NCI-H146 (cell line): ENCODE measurements at regions not wholly inside any gene's neighbourhood (a gene's known extent, or its start where the extent isn't known, plus 50 kb on each side); places are given as distances from the start of the nearest gene placed in this dataset.
"Not testable (repeated sequence)": the region's sequence is repeated elsewhere in the genome, so short reads cannot be mapped to it uniquely, and the experiment has no call there.

Source experiments
- DNase-seq: peaks from one replicate; lab custom pipeline; 2025; lab: John Stamatoyannopoulos, UW

DNA sequence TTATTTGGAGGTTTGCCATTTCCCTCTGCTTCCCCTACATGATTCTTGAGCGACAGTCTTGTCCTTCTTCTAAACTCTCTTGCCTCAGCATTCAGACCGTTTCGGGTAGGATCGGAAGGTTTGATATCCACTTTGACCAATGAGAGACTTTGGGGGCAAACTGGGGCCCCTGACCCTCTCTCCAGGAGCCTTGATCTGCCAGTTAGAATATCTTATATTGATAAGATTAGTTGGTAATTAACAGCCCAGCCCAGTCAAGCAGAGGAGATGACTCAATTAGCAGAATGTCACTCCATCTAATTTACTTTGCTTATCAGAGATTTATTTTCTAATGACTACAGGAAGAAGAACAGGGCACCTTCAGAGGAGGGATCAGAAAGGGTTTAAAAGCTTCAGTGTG lies 532.8 kb downstream of the XYLT1 start:
- DNase-seq, result no peak

DNA sequence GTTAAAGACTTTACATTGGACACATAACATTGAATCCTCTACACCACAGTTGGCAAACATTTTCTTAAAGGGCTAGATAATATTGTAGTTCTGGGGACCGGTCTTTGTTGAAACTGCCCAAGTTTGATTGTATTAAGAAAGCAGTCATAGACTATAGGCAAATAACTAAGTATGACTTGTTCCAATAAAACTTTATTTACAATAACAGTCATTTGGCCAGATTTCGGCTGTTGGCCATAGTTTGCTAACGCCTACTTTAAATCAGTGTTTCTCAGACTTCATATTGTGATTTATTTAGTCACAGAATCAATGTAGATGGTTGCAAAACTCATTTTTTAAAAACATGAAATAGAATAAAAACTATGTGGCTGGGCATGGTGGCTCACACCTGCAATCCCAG lies 531.8 kb downstream of the XYLT1 start:
- DNase-seq, result no peak

DNA sequence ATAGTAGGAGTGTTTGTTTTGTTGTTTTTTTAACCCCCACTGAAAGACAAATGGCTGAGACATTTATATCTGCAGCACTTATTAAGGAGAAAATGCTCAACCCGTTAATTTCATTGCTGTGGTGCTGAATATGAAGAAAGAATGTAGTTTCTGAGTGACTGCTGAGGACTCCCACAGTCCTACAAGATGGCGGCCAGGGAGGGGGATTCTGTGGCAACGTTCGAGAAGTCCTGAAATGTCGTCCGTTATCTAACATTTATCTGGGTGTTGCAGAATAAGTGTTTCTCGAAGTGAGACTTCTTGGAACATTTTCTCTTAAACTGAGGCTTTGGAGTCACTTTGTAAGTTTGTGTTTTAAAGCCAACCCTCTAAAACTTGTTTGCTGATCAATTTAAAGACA lies 530.4 kb downstream of the XYLT1 start:
- DNase-seq, result no peak

DNA sequence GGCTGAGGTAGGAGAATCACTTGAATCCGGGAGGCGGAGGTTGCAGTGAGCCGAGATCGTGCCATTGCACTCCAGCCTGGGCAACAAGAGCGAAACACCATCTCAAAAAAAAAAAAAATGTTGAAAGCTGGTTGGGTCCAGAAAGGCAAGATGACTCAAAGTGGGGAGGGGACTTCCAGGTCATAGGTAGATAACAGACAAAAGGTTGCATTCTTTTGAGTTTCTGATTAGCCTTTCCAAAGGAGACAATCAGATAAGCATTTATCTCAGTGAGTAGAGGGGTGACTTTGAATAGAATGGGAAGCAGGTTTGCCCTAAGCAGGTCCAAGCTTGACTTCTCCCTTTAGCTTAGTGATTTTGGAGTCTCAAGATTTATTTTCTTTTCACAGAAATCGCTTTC lies 527.9 kb downstream of the XYLT1 start:
- not testable (repeated sequence) for DNase-seq

DNA sequence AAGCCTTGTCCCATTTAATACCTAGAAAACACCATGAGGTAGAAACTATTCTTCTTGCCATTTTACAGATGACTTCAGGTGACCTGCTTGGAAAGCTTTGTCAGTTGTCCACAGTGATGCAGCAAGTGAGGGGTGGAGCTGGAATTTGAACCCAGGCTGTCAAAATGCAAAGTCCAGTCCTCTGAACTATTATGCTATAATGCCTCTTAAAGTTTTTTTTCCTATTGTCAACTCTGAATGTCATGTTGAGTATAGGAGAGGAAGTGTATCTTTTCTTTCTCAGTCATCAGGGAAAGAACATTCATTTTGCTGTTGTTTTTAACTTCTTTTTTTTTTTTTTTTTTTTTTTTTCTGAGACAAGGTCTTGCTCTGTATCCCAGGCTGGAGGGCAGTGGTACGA lies 525.6 kb downstream of the XYLT1 start:
- DNase-seq, result no peak

DNA sequence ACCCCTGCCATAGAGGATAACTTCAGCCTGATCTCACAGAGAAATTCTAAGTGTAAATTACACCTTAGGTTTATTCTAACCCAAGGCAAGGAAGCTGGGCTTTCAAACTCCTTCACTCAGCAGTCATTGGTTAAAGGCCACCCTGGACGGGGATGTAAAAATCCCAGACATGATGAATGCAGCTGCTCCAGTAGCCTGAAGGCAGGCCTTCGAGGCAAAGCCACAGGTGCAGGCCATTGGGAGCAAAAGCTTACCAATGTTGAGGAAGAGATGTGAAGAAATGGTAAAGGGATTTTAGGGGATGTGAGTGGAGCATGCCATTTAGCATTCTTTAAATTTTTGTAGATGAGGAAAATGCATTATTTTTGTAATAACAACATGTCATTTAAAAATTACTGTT lies 514.4 kb downstream of the XYLT1 start:
- no peak for DNase-seq

DNA sequence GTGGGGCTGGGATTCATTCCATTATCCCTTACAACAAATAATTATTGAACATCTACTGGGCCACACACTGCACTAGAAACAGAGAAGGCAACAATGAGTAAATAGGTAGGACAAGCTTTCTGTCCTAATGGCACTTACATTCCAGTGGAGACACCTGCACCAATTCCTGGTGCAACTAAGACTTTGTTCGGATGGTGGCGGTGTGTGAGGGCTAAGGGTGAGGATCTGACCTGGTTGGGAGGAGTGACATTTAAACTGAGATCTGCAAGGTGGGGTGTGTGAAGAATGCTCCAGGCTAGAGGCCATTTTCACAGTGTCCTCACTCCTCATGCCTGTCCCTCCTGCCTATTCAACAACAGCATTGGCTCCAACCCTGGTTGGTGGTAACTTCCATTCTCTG lies 510.0 kb downstream of the XYLT1 start:
- DNase-seq, result no peak

DNA sequence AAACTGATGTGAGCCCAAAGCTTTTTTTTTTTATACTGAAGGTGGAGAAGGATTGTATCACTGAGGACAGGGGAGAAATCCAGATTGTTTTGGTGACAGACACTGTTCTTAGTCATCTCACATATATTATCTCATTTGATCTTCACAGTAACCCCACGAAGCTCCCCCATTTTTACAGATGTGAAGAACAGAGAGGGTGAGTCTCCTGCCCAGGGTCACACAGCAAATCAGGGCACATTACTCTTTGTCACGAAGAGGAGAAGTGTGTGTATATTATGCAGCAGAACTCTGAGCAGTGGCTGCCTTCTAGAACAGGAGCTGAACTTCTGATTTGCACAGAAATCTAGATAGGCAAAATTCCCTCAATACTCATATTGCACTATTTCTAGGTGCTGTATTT lies 504.3 kb downstream of the XYLT1 start:
- no peak for DNase-seq

DNA sequence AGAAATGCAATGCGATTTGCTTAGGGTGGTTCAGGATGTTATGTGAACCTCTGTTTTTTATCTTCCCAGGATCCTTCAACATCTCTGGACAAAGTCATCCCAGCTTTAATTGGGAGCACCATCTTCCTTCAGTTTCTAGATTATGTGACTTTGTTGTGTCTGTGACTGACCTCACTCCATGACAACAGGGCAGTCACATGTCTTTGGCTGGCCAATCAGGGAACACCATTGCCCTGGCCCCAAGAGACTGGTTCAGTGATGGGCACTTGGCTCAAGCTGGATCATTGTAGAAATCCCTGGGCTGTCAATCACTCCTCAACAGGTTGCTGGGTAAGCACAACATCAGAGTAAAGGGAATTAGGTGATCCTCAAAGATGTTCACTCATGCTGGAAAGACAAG lies 499.7 kb downstream of the XYLT1 start:
- no peak for DNase-seq

DNA sequence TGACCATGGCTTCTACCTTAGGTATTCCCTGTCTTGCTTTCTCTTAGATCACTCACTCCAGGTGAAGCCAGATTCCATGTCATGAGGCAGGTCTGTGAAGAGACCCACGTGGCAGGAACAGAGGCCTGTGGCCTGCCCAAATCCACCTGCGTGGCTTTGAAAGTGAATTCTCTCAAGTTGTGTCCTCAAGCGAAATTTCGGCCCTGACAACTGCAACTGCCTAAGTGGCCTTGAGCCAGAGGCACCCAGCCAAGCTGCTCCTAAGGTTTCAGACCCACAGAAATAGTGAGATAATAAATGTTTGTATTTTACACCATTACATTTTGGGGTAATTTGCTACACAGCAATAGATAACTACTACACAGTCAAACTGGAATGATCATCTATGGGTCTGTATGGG lies 497.9 kb downstream of the XYLT1 start:
- no peak for DNase-seq

DNA sequence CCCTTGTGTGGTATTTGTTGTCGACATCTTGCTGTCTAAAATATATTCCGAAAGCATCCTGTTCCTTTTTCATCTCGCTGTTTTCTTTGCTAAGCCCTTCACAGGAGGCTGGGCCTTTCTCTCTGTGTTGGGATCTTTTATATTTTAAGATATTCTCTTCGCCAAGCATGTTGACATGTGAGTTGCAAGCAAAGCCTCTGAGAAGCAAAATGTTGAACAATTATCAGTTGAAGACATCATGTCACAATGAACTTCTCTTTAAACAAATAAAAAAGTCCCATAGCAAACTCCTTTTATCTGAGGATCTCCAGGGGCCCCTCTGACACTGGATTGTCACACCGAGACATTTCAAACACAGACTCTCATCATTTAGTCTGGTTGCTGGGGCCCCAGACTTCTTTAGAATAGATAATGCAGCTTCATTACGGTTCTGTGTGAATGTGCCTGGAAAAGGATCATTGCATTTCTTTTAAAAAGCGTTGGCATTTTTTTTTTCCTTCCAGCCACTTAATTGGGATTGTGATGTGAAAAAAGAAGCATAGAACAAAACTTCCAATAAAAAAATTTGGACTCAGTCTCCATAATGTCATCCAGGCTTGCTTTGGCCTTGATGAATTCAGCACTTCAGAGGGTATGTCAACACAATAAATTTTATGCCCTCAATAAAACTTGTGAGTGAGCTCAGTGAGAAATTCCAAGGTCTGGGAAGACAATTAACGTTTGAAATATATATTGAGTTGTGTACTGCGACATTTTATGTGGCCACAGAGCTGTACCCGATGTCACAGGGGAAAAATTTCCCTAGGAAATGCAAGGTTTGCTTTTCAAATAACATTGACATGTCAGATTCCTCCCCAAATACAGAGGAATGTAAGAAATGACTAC lies 496.8 kb downstream of the XYLT1 start:
- DNase-seq, result no peak

DNA sequence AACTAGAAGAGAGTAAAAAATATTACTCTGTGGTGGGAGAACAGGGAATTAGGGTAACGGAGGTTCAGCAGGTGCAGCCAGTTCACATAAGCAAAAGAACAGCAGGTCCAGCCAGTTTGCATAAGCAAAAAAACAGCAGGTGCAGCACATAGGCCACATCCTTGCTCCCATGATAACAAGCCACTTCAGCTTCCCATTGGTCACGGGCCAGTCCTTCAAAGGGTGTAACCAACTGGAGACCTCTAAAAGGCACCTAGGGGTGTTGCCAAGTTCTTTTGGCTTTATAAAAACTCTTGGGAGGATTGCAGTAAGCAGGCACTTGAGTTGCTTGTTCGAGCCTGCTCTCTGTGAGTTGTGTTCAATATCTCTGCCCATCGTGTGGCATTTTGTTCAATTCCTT lies 488.1 kb downstream of the XYLT1 start:
- DNase-seq, result no peak

DNA sequence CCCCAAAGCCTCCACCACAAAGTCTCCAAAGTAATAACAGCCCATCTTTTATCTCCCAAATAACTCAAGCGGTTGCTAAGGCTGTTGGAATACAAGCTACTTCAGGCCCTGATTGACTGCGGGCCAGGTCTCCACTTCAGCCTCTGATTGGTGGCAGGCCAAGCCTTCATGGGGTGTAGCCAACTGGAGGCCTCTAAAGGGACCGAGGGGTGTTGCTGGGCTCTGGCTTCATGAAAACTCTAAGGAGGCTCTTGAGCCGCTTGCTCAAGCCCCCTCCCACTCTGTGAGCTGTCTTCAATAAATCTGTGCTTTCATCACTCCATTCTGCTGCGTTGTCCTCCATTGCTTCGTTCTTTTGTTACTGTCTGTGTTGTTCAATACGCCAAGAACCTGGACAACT lies 487.2 kb downstream of the XYLT1 start:
- no peak for DNase-seq

DNA sequence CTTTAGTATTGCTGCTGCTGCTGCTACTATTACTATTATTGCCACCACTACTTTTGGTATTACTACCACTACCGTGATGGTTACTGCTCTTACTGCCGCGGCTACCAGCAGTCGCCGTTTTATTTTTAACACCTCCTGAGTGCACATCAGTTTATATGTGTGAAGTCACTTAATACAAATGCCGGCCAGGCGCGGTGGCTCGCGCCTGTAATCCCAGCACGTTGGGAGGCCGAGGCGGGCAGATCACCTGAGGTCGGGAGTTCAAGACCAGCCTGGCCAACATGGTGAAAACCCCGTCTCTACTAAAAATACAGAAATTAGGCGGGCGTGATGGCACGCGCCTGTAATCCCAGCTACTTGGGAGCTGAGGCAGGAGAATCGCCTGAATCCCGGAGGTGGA lies 486.7 kb downstream of the XYLT1 start:
- DNase-seq, result not testable (repeated sequence)

DNA sequence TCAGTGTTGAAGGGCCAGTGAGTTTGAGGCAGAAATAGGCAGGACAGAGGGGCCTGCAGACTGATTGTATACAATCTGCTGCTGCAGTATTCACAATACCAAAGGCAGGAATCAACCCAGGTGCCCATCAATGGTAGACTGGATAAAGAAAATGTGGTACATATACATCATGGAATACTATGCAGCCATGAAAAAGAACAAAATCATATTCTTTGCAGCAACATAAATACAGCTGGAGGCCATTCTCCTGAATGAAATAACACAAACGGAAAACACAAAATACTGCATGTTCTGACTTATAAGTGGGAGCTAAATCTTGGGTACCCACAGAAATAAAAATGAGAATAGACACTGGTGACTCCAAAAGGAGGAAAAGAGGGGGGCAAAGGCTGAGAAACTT lies 485.1 kb downstream of the XYLT1 start:
- no peak for DNase-seq

DNA sequence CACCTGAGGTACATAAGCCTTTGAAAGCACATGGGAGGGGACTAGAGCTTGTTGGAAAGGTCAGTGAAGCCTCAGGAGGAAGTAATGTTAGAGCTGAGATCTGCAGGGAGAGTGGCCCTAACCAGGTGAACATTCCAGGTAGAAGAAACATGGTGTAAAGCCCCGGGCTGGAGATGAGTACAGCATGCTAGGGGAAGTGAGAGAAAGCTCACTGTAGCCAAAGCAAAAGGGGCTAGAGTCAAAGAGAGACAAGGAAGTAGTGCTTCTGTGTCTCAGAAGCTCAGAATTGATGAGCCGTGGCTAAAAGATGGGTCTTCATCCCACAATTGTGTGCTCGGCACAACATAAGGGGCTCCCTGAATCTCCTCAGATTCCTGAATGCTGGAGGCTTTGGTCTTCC lies 481.8 kb downstream of the XYLT1 start:
- DNase-seq, result no peak

DNA sequence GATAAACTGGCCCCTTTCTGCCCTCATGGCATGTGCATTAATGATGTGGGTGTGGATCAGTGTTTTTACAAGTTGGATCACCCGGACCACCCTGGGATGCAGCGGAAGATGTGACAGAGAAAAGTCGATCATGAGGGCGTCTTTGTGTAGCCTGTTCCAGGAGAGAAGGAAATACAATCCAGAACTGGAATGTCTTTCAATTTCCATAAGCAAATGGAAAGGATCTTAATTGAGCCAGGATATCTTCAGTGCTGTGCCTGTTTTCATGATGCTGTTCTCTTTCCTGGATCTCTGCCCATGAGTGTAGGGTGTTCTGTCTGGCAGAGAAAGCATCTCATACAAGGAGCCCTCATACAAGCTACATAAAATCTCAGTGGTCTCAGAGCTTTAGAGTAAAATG lies 481.4 kb downstream of the XYLT1 start:
- DNase-seq, result no peak

DNA sequence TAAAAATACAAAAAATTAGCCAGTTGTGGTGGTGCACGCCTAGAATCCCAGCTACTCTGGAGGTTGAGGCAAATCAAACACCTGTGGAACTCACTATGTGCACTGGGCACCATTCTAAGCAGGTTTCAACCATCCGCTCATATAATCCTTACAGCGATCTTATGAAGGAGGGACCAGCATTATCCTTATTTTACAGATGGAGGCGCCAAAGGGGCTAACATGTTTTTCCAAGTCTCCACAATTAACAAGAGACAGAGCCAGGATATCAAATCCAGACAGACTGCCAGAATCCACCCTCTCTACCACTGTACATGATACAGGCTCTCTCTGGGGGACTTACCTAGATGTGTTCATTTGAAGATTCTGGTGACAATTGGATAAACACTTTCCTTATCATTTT lies 479.0 kb downstream of the XYLT1 start:
- no peak for DNase-seq

DNA sequence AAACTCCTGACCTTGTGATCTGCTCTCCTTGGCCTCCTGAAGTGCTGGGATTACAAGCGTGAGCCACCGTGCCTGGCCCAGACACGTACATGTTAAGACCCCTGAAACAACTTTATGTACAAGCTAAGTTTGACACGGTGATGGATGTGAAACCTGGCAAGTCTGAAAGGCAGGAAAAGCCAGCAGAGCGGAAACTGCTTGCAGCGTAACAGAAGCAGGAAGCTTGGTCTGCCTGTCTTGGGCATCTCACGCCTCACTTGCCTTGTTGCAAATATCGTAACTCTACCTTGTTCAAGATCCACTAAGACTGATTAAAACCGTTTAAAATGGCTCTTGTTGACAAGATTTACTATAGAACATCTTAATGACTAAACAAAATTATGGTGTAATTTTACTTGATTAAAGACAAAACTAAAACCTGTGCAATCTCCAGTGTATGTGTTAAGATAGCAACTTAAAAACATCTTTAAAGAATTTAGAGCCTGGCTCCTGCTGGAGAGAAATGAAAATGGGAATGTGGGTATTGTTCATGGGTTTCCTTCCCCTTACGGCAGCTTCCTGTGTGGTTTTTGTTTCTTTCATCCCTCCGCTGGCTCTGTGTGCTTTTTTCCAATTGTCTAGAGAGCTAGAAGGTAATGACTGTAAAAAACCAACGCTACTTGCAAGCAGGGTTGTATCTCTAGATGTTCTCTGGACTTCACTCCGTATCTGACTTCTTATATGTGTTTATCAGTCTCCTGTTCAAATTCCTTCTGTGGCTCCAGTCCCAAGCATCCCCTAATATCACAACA lies 477.6 kb downstream of the XYLT1 start:
- DNase-seq, result no peak

DNA sequence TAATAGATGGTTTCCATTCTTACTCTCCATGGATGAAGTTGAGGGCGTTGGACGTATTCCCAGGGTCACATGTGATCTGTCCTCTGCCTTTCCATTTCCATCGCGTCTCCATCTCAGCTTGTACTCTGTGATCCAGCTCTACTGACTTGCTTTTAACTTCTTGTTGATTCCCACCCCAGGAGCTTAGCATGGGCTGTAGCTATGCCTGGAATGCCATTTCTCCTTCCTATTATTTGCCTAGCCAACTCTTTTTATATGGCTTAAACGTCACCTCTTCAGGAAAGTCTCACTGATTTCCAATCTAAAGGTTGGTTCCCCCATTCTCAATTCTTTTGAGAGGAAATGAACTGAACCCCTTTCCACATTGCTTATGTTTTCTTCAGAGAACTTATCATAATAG lies 475.9 kb downstream of the XYLT1 start:
- no peak for DNase-seq

DNA sequence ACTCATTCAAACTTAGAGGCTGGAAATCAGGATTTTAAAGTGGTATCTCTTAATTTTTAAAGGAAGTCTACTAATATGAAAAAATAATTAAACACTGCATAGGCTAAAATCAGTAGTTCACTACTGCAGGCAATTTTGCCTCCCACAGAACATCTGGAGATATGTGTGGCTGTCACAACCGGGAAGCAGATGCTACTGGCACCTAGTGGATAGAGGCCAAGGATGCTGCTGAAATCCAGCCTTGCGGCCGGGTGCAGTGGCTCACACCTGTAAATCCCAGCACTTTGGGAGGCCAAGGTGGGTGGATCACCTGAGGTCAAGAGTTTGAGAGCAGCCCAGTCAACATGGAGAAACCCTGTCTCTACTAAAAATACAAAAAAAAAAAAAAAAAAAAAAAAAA lies 473.9 kb downstream of the XYLT1 start:
- no peak for DNase-seq

DNA sequence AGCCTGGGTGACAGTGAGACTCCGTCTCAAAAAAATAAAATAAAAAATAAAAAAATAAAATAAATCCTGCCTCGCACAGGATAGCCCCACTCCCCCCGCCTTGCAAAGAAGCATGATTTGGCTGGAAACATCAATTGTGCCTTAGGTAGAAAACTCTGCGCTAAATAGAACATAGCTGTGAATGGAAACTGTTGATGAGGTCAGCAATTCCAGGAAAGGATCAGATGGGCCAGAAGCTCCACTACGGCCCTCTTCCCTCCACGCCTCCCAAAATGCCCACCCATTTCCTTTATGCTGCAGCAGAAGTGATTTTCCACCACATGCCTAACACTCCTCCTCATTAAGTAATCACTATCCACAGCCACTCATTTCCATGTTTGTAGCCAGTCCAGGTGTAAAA lies 473.4 kb downstream of the XYLT1 start:
- DNase-seq, result no peak

DNA sequence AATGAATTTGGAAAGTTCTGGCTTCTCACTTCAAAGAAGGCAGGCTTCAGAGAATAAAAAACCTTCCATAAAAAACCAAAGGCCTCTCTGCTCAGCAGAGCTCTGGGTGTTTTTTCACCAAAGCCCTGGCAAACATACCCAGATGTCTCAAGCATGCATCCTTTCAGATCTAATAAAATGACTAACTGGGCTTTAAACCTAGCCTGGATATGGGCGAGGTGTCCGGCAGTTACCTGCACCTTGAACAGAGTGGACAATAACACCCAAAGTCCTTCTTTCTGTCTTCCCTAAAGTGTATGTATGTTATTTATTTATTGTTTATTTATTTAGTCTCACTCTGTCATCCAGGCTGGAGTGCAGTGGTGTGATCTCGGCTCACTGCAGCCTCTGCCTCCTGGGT lies 469.3 kb downstream of the XYLT1 start:
- no peak for DNase-seq

DNA sequence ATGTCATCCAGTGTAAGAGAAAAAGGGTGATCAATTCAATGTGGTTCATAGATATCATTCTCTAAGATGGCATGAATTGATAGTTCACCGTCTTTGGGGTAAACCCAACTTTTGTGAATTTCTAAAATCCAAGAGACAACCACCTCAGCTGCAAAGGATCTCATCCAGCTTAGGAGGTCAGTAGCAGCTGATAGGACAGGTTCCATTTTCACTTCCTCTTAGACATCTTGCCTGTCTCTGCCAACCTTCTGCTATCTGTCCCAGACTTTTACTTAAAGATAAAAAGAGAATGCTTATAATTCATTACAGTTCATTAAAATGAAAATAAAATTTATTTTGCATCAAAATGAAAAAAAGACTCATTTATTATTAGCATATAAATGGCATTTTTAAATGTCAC lies 468.2 kb downstream of the XYLT1 start:
- DNase-seq, result no peak
